ENCODE measurements at regions not wholly inside any gene's neighbourhood (a gene's known extent, or its start where the extent isn't known, plus 50 kb on each side); places are given as distances from the start of the nearest gene placed in this dataset.

GRCh38 chr4:104747635-104748034 is 252.9 kb upstream of the CXXC4 start:
- Histone ChIP-seq H2BK15ac (ENCODE audit: low read length) (no peak overlapping the region), H3K27me3 (replicated peaks in 1 of 4; ENCODE audit: control insufficient read depth in 3 of 4, extremely low read depth in 1 of 4, insufficient read depth in 3 of 4, low read length in 3 of 4) (no peaks in the 10 kb centered on the region), H3K4me1 (replicated peaks in 1 of 4; ENCODE audit: control insufficient read depth in 3 of 4, insufficient read depth in 4 of 4, low read length in 3 of 4) (no peaks in the 10 kb centered on the region), H3K36me3 (ENCODE audit: control insufficient read depth in 2 of 4, insufficient read depth in 4 of 4, low read length in 3 of 4) (no peaks in the 10 kb centered on the region), H4K8ac (ENCODE audit: extremely low read depth, insufficient read depth, low read length) (no peak overlapping the region), H3K18ac (ENCODE audit: extremely low read depth, low read length) (no peak overlapping the region), H3K56ac (replicated peaks; ENCODE audit: insufficient read length, low read depth, low read length) (no peak overlapping the region), H3K4ac (replicated peaks; ENCODE audit: insufficient read length, low read depth, low read length) (no peak overlapping the region), H3K4me3 (ENCODE audit: extremely low read depth in 1 of 4, insufficient read depth in 2 of 4, low read depth in 3 of 4, low read length in 4 of 4) (no peak overlapping the region), H4K91ac (replicated peaks; ENCODE audit: insufficient read length, low read length) (no peak overlapping the region), H2BK5ac (ENCODE audit: low read depth, low read length) (no peak overlapping the region), H3K9me3 (ENCODE audit: insufficient read depth in 2 of 2, low read depth in 1 of 2, low read length in 1 of 2) (no peaks in the 10 kb centered on the region), H3K9ac (replicated peaks in 1 of 4; ENCODE audit: extremely low read depth in 1 of 4, low read depth in 3 of 4, low read length in 3 of 4) (no peak overlapping the region), H2AFZ (ENCODE audit: low read length) (peak overlapping the region; percentile 55; the same call in 1 of the 2 replicates), H3K79me2 (ENCODE audit: control insufficient read depth in 1 of 2, insufficient read depth in 2 of 2, low read length in 2 of 2) (no peaks in the 10 kb centered on the region), H2BK12ac (ENCODE audit: low read depth, low read length) (no peak overlapping the region), H2AK5ac (ENCODE audit: low read depth, low read length) (no peak overlapping the region), H3K4me2 (ENCODE audit: insufficient read depth in 1 of 2, low read depth in 2 of 2, low read length in 2 of 2) (no peak overlapping the region), H3K14ac (ENCODE audit: insufficient read length) (no peak overlapping the region), H4K5ac (ENCODE audit: insufficient read length, low read depth, low read length) (no peak overlapping the region), H3K23me2 (ENCODE audit: low read depth, low read length) (no peaks in the 10 kb centered on the region), H2BK20ac (ENCODE audit: low read length) (no peak overlapping the region), H3K27ac (ENCODE audit: low read depth, low read length) (no peak overlapping the region), H3K79me1 (ENCODE audit: low read depth, low read length) (no peaks in the 10 kb centered on the region), H2BK120ac (replicated peaks; ENCODE audit: low read depth, low read length) (no peak overlapping the region), H3K23ac (ENCODE audit: insufficient read length) (no peak overlapping the region), H4K20me1 (replicated peaks in 1 of 2; ENCODE audit: control insufficient read depth in 1 of 2, insufficient read depth in 2 of 2, low read length in 2 of 2) (no peaks in the 10 kb centered on the region)
- ChIA-PET CTCF (ENCODE audit: partially characterized antibody) (no interaction called here), POLR2A (ENCODE audit: partially characterized antibody) (no interaction called here)
- WGBS, 2 experiments (ENCODE audit: extremely low coverage in 1 of 2, insufficient coverage in 1 of 2, insufficient read length in 1 of 2, insufficient replicate concordance in 2 of 2, low coverage in 1 of 2, low lambda C conversion rate in 2 of 2, missing lambda C conversion rate in 1 of 2), result 100% methylated on average over 1 of the region's 1 CpG; no CpG with 5 or more reads in 1 of the 2 experiments
- no peak for FAIRE-seq
- DNase-seq (ENCODE audit: low read depth in 1 of 2, low spot score in 2 of 2), result no peak
- TF ChIP-seq BCL11A (IDR thresholded peaks at IDR 0.05; ENCODE audit: low read depth in 2 of 2, low read length in 2 of 2), result no peak
- no peak for TF ChIP-seq CTBP2 (IDR thresholded peaks at IDR 0.05; ENCODE audit: borderline replicate concordance, insufficient read depth, insufficient read length, low read length)
- no peak for TF ChIP-seq ZNF274 (IDR thresholded peaks at IDR 0.05; ENCODE audit: borderline replicate concordance, extremely low read depth, low read length)
- no peak for TF ChIP-seq MAX (IDR thresholded peaks at IDR 0.05)
- no peak for TF ChIP-seq YY1 (IDR thresholded peaks at IDR 0.05; ENCODE audit: low read depth, low read length)
- no peak for TF ChIP-seq SIX5 (IDR thresholded peaks at IDR 0.05; ENCODE audit: low read depth, low read length)
- no peak for TF ChIP-seq PHF8 (conservative IDR thresholded peaks at IDR 0.05; ENCODE audit: low read depth, low read length)
- no peak for TF ChIP-seq ATF2 (IDR thresholded peaks at IDR 0.05; ENCODE audit: low read length)
- no peak for TF ChIP-seq RXRA (IDR thresholded peaks at IDR 0.05; ENCODE audit: insufficient read depth, low read depth, low read length)
- no peak for TF ChIP-seq EGR1 (IDR thresholded peaks at IDR 0.05; ENCODE audit: borderline replicate concordance, low read depth, low read length)
- TF ChIP-seq, protein P1, sequence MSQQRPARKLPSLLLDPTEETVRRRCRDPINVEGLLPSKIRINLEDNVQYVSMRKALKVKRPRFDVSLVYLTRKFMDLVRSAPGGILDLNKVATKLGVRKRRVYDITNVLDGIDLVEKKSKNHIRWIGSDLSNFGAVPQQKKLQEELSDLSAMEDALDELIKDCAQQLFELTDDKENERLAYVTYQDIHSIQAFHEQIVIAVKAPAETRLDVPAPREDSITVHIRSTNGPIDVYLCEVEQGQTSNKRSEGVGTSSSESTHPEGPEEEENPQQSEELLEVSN (IDR thresholded peaks at IDR 0.05), result no peak
- TF ChIP-seq CHD2 (IDR thresholded peaks at IDR 0.05; ENCODE audit: low read length), result no peak
- TF ChIP-seq GTF2F1 (IDR thresholded peaks at IDR 0.05; ENCODE audit: borderline replicate concordance, low read depth, low read length), result no peak

All from H1 (cell line).